Brain microvascular endothelial cell (primary cell): ENCODE measurements at regions not wholly inside any gene's neighbourhood (a gene's known extent, or its start where the extent isn't known, plus 50 kb on each side); places are given as distances from the start of the nearest gene placed in this dataset.
"Not testable (repeated sequence)": the region's sequence is repeated elsewhere in the genome, so short reads cannot be mapped to it uniquely, and the experiment has no call there.

ENCODE experiments used
- DNase-seq: peaks from one replicate; pipeline ENCODE4 v3.0.0-alpha.2; 2020
- H3K27ac ChIP-seq: fragments of 250-450 bp; sonication (Bioruptor Pico); 2 replicates; pipeline ENCODE4 v1.5.1; 2020; ENCODE audit warnings: mild to moderate bottlenecking, moderate library complexity
- H3K27me3 ChIP-seq: fragments of 250-450 bp; sonication (Bioruptor Pico); replicated peaks from 2 replicates; pipeline ENCODE4 v1.5.1; 2020; ENCODE audit warnings: mild to moderate bottlenecking
- H3K36me3 ChIP-seq: fragments of 250-450 bp; sonication (Bioruptor Pico); replicated peaks from 2 replicates; pipeline ENCODE4 v1.5.1; 2020; ENCODE audit warnings: mild to moderate bottlenecking
- H3K4me3 ChIP-seq: 2 replicates; pipeline ENCODE4 v1.5.1; 2011; ENCODE audit warnings: low read depth, mild to moderate bottlenecking, control low read depth, low read length, moderate library complexity
- CTCF ChIP-seq: IDR thresholded peaks from 2 replicates; pipeline ENCODE4 v1.5.1; 2011; ENCODE audit warnings: low read depth, mild to moderate bottlenecking, moderate library complexity, low read length, control low read depth, inconsistent platforms; ENCODE audit errors: missing control alignments
- in situ Hi-C: cut with HindIII; loops from 2 replicates; pipeline ENCODE4 v1.10.0; 2017; ENCODE audit warnings: low sequenced_read_pairs, low pct_ligation_motif_present

GRCh38 chr2:174675615-174676014 is 78.0 kb upstream of the WIPF1 start:
- DNase-seq, result no peak
- Histone ChIP-seq H3K27ac (no peak overlapping the region), H3K36me3 (peaks cover 2% of the 10 kb centered on the region), H3K4me3 (no peak overlapping the region), H3K27me3 (no peaks in the 10 kb centered on the region)
- in situ Hi-C loops, result loop anchor here (25.0 kb wide), 1 partner anchor 88 kb away; the partner anchor contains the start of gene WIPF1
- no peak for TF ChIP-seq CTCF

- TF ChIP-seq CTCF, result no peak
- Histone ChIP-seq H3K36me3 (peaks cover 2% of the 10 kb centered on the region), H3K27me3 (no peaks in the 10 kb centered on the region), H3K27ac (no peak overlapping the region), H3K4me3 (no peak overlapping the region)
- DNase-seq, result no peak
- in situ Hi-C loops, result no loop called here
Measured at GRCh38 chr2:174673876-174674275, 76.3 kb upstream of the WIPF1 start.

- no peak overlapping the region for H3K4me3 ChIP-seq
- in situ Hi-C loops, result no loop called here
- peaks cover 2% of the 10 kb centered on the region for H3K36me3 ChIP-seq
- TF ChIP-seq CTCF, result no peak
- DNase-seq, result no peak
- H3K27me3 ChIP-seq, result no peaks in the 10 kb centered on the region
- no peak overlapping the region for H3K27ac ChIP-seq
Measured at GRCh38 chr2:174673440-174673839, 75.8 kb upstream of the WIPF1 start.

GRCh38 chr2:174671532-174671931 is 73.9 kb upstream of the WIPF1 start:
- H3K27me3 ChIP-seq, result not testable (repeated sequence)

GRCh38 chr2:174670446-174670845 is 72.8 kb upstream of the WIPF1 start:
- H3K36me3 ChIP-seq, result peaks cover 2% of the 10 kb centered on the region
- in situ Hi-C loops, result no loop called here
- H3K27me3 ChIP-seq, result no peaks in the 10 kb centered on the region
- TF ChIP-seq CTCF, result no peak
- H3K4me3 ChIP-seq, result no peak overlapping the region
- H3K27ac ChIP-seq, result no peak overlapping the region
- DNase-seq, result no peak

More at GRCh38 chr2:174671532-174671931, 73.9 kb upstream of the WIPF1 start:
- H3K27ac ChIP-seq, H3K36me3 ChIP-seq, in situ Hi-C loops, DNase-seq, H3K4me3 ChIP-seq: not testable (repeated sequence)

- no peak overlapping the region for H3K27ac ChIP-seq
- TF ChIP-seq CTCF, result no peak
Measured at GRCh38 chr2:174669336-174669735, 71.7 kb upstream of the WIPF1 start.

More at GRCh38 chr2:174669336-174669735, 71.7 kb upstream of the WIPF1 start:
- in situ Hi-C loops, result no loop called here
- Histone ChIP-seq H3K27me3 (no peaks in the 10 kb centered on the region), H3K4me3 (no peak overlapping the region), H3K36me3 (peaks cover 2% of the 10 kb centered on the region)
- DNase-seq, result no peak
